HTR-8/SVneo (cell line): ENCODE measurements at regions not wholly inside any gene's neighbourhood (a gene's known extent, or its start where the extent isn't known, plus 50 kb on each side); places are given as distances from the start of the nearest gene placed in this dataset.

Experiments
- DNase-seq: peaks from one replicate; pipeline ENCODE4 v3.0.0; 2011; ENCODE audit warnings: low spot score, mixed read lengths; ENCODE audit not compliant: insufficient read length
- FAIRE-seq: peaks from 2 replicates; lab custom pipeline; 2011; peaks lifted over from hg19 to GRCh38; lab: Jason Lieb, UNC

DNA sequence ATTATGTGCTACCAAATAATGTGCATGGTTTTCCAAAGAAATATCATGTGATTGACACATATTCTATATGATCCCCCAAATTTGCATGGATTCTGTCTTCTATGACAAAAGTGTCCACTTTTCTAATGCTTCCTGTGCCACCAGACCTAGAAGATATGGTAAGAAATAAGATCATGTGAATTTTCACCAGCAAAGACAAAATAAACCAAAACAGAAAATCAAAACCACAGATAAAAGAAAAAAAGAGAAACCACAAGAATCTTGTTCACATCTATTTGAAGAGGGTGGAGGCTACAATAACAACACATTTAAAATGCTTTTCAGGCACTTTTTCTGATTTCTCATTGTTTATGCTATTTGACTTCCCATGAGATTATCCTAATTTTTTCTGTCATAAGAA lies 303.4 kb downstream of the DIPK2A start:
- FAIRE-seq (no peak), DNase-seq (no peak)

DNA sequence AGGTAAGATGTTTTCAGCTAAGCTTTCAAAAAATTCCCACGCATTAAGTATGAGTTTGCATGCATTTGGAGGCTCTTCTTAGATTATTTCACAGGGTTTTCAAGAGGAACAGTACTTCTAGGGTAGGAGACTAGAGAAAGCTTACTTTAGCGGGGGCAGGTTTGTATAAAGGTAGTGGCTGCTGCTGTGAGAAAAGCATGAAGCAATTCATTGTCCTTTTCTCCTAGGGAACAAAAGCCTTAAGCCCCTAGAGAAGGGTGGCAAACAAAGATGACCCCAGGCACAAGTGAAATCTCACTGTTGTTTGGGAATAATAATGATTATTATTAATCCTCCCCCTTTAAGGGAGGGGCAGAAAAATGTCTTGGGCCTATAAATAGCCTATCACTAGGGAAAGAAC lies 310.7 kb downstream of the DIPK2A start:
- DNase-seq = no peak
- FAIRE-seq = no peak

DNA sequence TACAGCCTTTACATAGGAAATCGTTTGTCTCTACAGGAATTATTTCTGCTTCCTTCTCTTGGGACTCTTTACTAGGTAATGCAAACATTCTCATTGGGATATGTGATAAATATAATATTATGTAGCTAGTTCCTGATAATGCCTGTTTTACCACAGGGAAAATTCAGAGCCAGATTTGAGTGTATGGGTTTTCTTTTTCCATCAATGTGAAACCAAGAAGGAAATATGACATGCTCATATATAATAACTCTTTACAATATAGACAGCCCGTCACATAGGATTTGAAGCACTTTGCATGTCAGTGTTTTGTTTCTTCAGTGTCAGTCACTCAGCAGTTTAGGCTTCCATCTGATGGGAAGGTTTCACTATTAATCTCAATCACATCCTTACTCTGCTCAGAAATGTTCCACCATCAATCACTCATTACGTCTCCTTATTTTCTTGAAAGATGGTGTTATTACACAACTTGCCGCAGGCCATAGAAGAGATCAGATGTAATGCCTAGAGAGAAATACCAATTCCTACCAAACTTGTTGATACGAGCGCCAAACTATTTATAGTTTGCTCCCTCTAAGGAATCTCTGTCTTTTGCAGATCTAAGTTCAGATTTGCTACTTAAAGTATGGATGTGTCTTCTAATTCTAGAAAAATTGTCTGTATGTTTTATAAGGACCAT lies 314.8 kb downstream of the DIPK2A start:
- DNase-seq (no peak), FAIRE-seq (no peak)

DNA sequence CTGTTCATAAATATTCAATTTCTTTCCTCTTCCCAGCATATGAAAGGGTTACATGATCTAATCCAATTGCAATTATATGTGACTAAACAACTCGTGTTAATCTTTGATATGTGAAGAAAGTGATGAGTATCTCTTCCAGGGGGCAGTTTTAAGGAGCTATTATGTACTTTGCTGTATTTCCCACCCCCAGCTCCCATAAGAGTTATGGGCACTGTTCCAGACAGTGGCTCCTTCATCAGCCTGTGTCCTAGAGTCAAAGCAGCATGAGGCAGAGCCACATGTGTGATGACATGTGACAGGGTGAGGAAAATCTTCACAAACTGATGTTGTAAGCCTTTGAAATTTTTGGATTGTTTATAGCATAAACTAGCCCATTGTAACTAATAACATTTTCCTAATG lies 315.4 kb downstream of the DIPK2A start:
- DNase-seq (no peak), FAIRE-seq (no peak)

DNA sequence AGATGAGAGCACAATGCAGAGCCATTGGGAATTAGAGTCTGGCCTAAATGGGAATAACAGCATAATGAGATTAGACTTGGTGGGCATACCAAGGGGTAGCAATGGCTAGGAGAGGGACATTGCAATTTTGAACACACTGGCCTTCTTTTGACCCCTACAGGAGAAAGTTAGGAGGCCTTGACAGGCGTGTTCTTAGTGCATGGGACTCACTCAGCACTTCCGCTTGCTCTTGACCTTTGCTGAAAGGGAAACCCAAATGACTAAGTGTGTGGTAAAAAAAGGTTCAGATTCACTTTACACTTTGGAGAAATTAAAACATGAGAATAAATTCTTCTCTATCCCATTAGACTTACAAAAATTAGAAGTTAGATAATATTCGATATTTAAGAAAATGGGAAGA lies 317.4 kb downstream of the DIPK2A start:
- FAIRE-seq (no peak), DNase-seq (no peak)

DNA sequence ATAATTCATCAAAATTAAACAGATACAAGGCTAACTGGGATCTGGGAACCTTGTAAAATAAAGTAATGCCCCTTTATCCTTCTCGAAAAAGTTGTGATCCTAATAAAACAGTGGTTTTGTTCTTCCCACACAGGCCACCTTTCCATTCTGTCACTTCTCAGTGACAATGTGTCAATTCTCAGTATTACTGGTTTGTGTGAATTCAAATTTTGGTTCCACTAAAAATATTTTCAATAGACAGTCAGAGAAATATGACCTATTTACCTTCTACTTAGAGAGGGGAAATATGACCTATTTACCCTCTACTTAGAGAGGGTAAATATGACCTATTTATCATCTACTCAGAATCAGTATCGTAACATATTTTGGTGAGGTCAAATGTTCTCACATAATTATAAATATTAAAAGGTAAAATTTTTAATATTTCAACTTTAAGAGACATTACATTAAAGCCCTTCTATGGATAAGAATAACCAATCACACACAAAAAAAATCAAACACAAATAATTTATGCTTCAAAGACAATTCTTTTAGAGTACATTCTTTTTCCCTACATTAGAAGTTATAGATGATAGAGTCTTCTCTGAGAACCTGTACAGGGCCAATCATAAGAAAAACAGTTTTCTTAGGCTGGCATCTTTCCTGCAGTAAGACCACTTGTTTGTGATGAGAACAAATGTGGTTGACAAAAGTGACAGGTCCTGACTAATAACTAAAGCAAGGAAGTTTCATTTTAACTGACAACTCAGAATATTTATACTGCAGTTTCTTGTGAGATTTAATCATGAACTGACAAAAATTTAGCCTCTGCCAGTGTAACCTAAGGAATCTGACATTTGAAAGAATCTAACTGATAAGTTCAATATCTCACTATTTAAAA lies 323.3 kb downstream of the DIPK2A start:
- FAIRE-seq = no peak
- no peak for DNase-seq

DNA sequence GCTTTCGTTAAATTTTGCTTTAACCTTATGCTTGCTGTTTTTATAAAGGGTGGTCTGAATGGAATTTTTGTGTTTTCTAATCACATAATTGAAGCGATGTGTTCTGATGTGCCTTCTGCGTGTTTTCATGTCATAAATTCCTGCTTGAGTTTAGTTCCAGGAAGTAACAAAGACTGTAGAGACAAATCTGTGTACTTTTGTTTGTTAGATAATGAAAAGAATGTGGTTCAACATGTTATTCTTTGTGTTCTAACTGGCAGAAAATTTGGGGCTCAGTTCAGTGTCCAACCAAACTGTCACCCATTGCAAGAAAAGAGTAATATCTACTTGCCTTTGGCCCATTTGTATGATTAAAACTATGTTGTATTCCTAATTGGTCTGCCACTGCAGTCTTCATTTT lies 324.0 kb downstream of the DIPK2A start:
- no peak for FAIRE-seq
- no peak for DNase-seq

DNA sequence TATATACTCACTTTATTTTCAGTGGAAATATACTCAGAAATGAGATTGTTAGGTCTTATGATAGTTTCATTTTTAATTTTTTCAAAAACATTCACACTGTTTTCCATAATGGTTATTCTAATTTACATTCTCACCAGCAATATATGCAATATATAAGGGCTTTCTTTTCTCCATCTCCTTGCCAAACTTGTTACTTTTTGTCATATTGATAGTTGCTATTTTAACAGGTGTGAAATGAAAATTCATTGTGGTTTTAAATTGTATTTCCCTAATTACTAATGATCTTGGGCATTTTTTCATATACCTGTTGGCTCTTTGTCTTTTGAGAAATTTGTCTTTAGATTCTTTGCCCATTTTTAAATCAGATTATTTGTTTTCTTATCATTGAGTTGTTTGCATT lies 325.2 kb downstream of the DIPK2A start:
- no peak for DNase-seq
- no peak for FAIRE-seq

DNA sequence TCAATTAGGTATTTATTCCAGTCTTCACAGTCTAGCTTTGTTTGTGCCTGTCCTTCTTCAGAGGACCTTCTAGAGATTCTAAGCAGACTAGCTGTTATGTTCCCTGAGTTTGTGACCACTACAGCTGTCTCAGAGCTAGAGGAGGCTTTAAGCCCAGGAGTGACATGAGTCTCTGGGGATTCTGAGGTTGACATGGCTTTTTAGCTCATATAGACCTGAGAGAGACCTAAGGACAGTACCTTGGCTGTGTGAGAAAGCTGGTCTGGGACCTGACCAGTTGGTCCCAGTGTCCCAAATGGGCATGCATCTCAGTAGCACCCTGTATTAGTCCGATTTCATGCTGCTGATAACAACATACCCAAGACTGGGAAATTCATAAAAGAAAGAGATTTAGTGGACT lies 330.2 kb downstream of the DIPK2A start:
- FAIRE-seq = no peak

DNA sequence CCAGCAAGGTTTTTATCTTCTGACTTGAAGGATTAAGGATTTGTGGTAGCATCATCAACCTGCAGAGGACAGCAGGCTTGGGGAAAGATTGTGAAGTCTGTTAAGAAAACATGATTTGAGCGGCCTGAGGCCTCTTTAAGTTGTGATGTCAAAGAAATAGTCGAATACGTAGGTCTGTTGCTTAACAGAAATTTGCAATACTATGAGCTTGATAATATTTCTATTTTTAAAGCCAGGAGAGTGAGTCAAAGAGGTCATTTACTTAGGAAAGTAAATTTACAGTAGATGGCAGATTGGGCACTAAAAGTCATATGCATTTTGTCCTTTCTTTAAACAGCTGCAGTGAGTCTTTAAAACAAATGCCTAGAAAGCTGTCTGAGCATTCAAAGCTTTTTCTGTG lies 336.3 kb downstream of the DIPK2A start:
- FAIRE-seq (no peak), DNase-seq (no peak)

More for the DNA sequence above, 330.2 kb downstream of the DIPK2A start:
- no peak for DNase-seq

DNA sequence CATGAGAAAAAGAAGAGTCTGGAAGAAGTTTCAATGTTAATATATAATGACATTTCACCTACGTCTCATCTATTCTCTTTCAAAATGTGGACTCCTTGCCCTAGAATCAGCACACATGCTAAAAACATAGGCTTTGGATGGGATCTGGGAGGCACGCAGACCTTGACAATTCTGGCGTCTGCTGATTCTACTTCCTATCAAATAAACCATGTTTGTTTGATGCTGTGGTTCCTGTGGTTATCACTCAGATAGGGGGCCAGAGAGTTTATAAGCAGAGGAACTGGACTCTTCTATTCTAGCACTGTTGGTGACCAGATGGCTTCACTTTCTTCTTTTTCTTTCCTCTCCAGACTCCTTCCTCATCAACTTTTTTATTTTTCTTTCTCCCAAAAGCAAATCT lies 336.8 kb downstream of the DIPK2A start:
- DNase-seq = no peak
- FAIRE-seq = no peak

DNA sequence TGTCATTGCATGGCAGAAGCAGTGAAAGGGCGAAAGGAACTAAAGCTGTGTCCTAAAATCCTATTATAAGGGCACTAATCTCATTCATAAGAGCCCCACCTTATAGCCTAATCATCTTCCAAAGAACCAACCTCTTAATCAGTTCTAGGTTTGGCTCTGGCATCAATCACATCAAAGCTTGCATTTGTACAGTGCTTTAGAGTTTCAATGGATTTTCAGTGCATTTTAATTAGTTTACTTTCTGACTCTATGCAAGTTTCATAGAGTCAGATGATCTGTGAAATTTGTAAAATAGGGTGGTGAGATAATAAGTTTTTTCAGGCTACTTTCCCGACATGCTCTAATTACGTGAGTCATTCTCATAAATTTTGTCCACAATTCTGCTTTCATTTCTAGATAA lies 341.1 kb downstream of the DIPK2A start:
- FAIRE-seq = no peak

DNA sequence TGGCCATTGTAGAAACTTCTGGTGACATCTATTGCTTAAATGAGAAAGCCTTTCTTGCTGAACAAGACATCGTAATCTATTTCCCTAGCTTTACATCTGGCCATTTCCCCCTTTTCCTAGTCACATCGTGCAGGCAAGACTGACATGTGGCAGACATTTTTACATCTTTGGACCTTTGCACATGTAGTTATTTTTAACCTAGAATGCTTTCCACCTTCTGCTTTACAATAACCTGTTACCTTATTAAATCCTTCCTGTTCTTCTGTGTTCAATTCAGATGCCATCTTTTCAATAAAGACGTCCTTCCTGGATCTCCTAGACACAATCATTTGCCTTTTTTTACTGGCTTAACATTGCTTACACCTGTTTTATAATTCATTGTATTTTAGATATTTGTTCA lies 343.3 kb downstream of the DIPK2A start:
- DNase-seq = no peak
- no peak for FAIRE-seq

More for the DNA sequence above, 341.1 kb downstream of the DIPK2A start:
- DNase-seq = no peak

DNA sequence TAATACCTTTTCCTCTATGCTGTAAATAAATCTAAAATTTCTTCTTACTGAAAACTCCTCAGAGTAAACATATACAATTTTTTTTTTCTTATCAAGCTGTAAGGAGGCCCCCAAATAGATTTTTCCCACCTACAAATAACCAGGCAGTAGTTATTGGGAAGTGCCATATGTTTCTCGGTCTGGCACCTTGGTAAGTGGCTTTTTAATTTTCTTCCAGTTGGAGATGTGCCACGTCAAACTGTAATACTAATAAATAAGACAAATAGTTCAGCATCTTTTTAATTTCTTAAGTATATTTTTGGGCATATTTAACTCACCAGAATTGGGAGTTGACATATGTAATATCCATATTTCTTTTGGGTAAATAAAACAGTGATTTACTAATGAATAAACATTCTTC lies 346.3 kb downstream of the DIPK2A start:
- DNase-seq (no peak), FAIRE-seq (no peak)

DNA sequence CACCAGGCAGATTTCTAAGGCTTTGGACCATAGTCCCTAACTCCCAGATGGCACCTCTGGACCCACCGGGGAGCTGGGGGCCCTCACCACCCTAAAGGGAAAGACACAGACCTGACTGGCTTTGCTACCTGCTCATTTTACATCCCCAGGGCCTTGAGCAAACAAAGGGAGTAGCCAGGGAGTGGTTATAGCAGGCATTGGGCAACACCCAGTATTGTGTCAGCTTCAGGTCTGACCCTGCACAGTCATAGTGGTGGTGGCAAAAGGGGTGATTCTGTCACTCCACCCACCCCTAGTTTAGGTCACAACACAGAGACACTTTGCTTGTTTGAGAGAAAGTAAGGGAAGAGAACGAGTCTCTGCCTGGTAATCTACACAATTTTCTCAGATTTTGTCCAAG lies 352.5 kb downstream of the DIPK2A start:
- FAIRE-seq = no peak
- no peak for DNase-seq

DNA sequence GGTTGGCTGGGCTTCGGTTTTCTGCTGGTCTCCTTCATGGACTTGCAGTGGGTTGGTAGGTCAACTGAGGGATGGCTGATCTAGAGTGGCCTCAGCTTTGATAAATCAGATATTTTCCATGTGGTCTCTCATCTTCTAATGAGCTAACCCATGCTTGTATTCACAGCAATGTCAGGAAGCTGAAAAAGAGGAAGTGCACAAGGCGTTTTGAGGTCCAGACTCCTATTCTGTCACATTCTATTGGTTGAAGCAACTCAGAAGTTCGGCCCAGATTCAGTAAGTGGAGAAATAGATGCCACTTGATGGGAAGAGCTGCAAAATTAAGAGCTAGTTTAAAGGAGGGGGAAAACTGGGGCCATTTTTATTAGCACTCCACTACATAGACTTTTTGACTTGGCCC lies 361.2 kb downstream of the DIPK2A start:
- no peak for DNase-seq
- no peak for FAIRE-seq

DNA sequence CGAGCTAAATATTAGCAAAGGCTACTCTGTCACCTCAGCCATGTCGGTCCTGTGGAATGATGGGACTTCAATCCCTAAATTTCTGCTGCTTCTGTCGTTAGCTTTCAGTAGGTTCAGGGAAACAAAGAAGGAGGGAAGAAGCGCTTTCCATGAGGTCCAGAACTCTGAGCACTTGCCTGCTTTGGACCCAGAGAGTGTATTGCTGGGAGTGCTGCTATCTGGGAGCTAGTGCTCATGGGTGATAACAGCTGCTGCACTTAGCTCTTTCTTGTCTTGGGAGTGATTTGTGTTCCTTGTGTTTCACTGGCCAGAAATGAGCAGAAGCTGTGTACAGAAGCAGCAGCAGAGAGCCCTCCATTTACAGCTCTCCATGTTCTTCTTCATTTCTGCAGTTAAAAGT lies 369.8 kb downstream of the DIPK2A start:
- FAIRE-seq (no peak), DNase-seq (no peak)

DNA sequence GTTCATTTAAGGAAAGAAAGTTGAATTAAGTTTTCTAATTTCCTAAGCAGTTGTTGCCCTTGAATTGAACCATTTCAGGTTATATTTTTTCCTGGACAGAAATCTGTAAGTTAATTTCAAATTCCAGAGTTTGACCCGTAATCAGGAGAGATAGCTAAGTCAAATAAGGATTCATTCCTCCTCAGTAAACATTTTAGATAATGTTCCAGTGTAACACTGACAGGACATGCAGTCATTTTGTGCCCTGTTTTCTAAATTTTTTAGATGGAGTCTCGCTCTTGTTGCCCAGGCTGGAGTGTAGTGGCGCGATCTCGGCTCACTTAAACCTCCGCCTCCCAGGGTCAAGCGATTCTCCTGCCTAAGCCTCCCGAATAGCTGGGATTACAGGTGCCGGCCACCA lies 371.7 kb downstream of the DIPK2A start:
- FAIRE-seq = no peak
- DNase-seq = no peak

DNA sequence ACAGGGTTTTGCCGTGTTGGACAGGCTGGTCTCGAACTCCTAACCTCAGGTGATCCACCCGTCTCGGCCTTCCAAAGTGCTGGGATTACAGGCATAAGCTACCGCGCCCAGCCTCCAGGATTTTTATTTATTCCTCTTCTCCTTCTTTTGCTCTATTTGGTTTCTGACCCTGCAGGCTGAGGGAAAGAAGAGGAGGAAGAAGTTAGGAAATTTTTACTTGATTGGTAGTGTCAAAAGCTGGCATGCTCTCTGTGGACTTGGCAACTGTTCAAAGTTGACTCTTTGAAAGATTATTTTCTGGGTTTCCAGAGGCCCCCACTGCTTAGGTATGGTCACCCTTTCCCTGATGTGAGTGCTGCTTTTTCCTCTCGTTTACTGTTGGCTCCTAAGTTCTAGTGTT lies 372.2 kb downstream of the DIPK2A start:
- DNase-seq = no peak
- no peak for FAIRE-seq

DNA sequence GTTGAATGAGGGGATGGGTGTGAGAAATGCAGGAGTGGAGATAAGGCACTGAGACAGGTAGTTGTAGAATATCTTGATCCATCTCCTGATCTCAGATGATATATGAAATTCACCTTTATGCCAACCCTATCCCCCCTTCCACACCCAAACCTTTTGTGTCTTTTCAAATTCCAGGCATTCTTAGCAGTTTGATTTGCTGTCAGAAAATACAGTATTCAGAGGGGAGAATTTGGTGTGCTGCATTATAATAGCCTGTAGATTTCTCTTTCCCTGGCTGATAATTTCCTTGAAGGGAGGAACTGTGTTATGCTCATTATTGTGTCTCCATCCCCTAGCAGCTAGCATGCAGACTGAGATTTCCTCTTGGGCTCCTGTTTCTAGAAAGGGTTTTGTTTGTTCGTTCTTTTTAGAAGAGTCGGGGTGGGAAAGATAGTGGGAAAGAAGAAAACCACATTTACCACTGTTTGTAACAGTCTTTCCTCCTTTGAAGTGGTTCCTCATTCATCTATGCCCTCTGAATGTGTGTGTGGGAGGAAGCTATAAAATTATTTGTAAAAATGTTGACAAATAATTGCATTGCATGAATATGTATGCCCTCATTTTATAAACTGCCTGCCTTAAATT lies 373.4 kb downstream of the DIPK2A start:
- FAIRE-seq (no peak), DNase-seq (no peak)

DNA sequence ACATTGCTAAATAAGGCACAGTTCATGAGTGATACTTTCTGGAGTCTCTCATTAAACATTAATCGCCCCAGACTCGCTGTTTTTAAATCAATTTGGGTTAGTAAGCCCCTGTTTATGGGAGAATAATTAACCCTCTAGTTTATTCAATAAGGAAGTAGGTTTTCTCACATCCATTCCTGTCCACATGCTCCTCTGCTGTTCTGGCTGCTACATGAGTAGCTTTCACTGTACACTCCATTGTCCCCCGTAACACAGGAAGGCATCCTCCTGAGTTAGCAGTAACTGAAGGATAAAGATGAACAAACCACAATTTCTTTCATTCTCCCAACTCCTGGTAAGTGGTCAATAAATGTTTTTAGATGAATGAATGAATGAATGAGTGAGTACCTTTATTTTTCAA lies 378.5 kb downstream of the DIPK2A start:
- FAIRE-seq = no peak
- DNase-seq = no peak
